NB4 (cell line): ENCODE measurements at regions not wholly inside any gene's neighbourhood (a gene's known extent, or its start where the extent isn't known, plus 50 kb on each side); places are given as distances from the start of the nearest gene placed in this dataset.

Experiments
- DNase-seq: peaks from one replicate; pipeline ENCODE4 v3.0.0; 2010; ENCODE audit warnings: low read depth
- H3K4me3 ChIP-seq: one replicate; pipeline ENCODE4 v1.5.1; 2011; ENCODE audit warnings: mild to moderate bottlenecking, low read depth, low read length, moderate library complexity
- CTCF ChIP-seq: IDR thresholded peaks from one replicate; pipeline ENCODE4 v1.5.1; 2012; ENCODE audit warnings: low read depth, low read length
- MAX ChIP-seq: IDR thresholded peaks from 2 replicates; pipeline ENCODE4 v1.6.1; 2011; ENCODE audit warnings: low read depth, low read length
- MYC ChIP-seq: IDR thresholded peaks from 2 replicates; pipeline ENCODE4 v1.6.1; 2011; ENCODE audit warnings: low read depth, low read length
- POLR2A ChIP-seq: IDR thresholded peaks from 2 replicates; pipeline ENCODE4 v1.6.1; 2011; ENCODE audit warnings: mild to moderate bottlenecking; ENCODE audit not compliant: insufficient read length; ENCODE audit errors: extremely low read depth

GRCh38 chr19:31448221-31448657 is 99.0 kb upstream of the TSHZ3 start:
- H3K4me3 ChIP-seq, result no peak overlapping the region
- DNase-seq, result no peak
- TF ChIP-seq POLR2A (no peak), MAX (no peak)

GRCh38 chr19:31449379-31449778 is 100.1 kb upstream of the TSHZ3 start:
- TF ChIP-seq MAX, result no peak
- no peak for TF ChIP-seq POLR2A
- no peak for TF ChIP-seq CTCF
- no peak for TF ChIP-seq MYC
- no peak overlapping the region for H3K4me3 ChIP-seq
- DNase-seq, result no peak

- no peak for DNase-seq
- no peak for TF ChIP-seq MYC
- no peak for TF ChIP-seq POLR2A
- no peak for TF ChIP-seq MAX
- TF ChIP-seq CTCF, result no peak
- H3K4me3 ChIP-seq, result no peak overlapping the region
Observed at GRCh38 chr19:31450696-31451095, 101.5 kb upstream of the TSHZ3 start.

GRCh38 chr19:31451686-31452330 is 102.6 kb upstream of the TSHZ3 start:
- no peak for TF ChIP-seq MAX
- TF ChIP-seq CTCF, result no peak
- no peak for TF ChIP-seq MYC
- no peak for TF ChIP-seq POLR2A
- no peak for DNase-seq
- no peak overlapping the region for H3K4me3 ChIP-seq

GRCh38 chr19:31459430-31459829 is 110.2 kb upstream of the TSHZ3 start:
- no peak for TF ChIP-seq MYC
- TF ChIP-seq POLR2A, result no peak
- TF ChIP-seq CTCF, result no peak
- no peak for TF ChIP-seq MAX
- H3K4me3 ChIP-seq, result no peak overlapping the region

GRCh38 chr19:31461814-31462539 is 112.7 kb upstream of the TSHZ3 start:
- TF ChIP-seq MAX, result no peak
- TF ChIP-seq MYC, result no peak
- no peak for TF ChIP-seq POLR2A
- TF ChIP-seq CTCF, result no peak
- no peak for DNase-seq
- no peak overlapping the region for H3K4me3 ChIP-seq

More at GRCh38 chr19:31459430-31459829, 110.2 kb upstream of the TSHZ3 start:
- no peak for DNase-seq
